ENCODE measurements at regions not wholly inside any gene's neighbourhood (a gene's known extent, or its start where the extent isn't known, plus 50 kb on each side); places are given as distances from the start of the nearest gene placed in this dataset.

- TF ChIP-seq CTCF (IDR thresholded peaks at IDR 0.05) (no peak), EZH2 (IDR thresholded peaks at IDR 0.05; ENCODE audit: borderline replicate concordance, insufficient read depth, low read depth, low read length, poor library complexity, severe bottlenecking) (no peak)
These were observed 75.5 kb upstream of the RET start for GRCh38 chr10:43001427-43001795.
